ENCODE measurements at regions not wholly inside any gene's neighbourhood (a gene's known extent, or its start where the extent isn't known, plus 50 kb on each side); places are given as distances from the start of the nearest gene placed in this dataset.
"Not testable (repeated sequence)": the region's sequence is repeated elsewhere in the genome, so short reads cannot be mapped to it uniquely, and the experiment has no call there.

- Histone ChIP-seq H3K9me3 (ENCODE audit: control insufficient read depth in 1 of 2, low read length in 2 of 2) (no peaks in the 10 kb centered on the region), H3K4me1 (ENCODE audit: control insufficient read depth in 1 of 2, insufficient read depth in 2 of 2, low read length in 2 of 2) (no peaks in the 10 kb centered on the region), H3K27ac (ENCODE audit: low read depth, low read length) (no peak overlapping the region), H3K9ac (ENCODE audit: low read depth in 1 of 2, low read length in 2 of 2) (no peak overlapping the region), H3K36me3 (ENCODE audit: control insufficient read depth in 1 of 2, insufficient read depth in 2 of 2, low read length in 2 of 2) (no peaks in the 10 kb centered on the region), H3K4me3 (ENCODE audit: low read depth in 1 of 2, low read length in 2 of 2) (no peak overlapping the region), H3K27me3 (ENCODE audit: control insufficient read depth in 1 of 2, insufficient read depth in 2 of 2, low read length in 2 of 2) (no peaks in the 10 kb centered on the region)
Observed at GRCh38 chr13:90305796-90306195, 1041.7 kb upstream of the MIR17HG start.

- no peaks in the 10 kb centered on the region for H3K4me1 ChIP-seq (ENCODE audit: control insufficient read depth in 1 of 2, insufficient read depth in 2 of 2, low read length in 2 of 2)
- no peaks in the 10 kb centered on the region for H3K9me3 ChIP-seq (ENCODE audit: control insufficient read depth in 1 of 2, low read length in 2 of 2)
- no peaks in the 10 kb centered on the region for H3K36me3 ChIP-seq (ENCODE audit: control insufficient read depth in 1 of 2, insufficient read depth in 2 of 2, low read length in 2 of 2)
- H3K9ac ChIP-seq (ENCODE audit: low read depth in 1 of 2, low read length in 2 of 2): no peak overlapping the region
- H3K4me3 ChIP-seq (ENCODE audit: low read depth in 1 of 2, low read length in 2 of 2): no peak overlapping the region
- H3K27ac ChIP-seq (ENCODE audit: low read depth, low read length): no peak overlapping the region
- no peaks in the 10 kb centered on the region for H3K27me3 ChIP-seq (ENCODE audit: control insufficient read depth in 1 of 2, insufficient read depth in 2 of 2, low read length in 2 of 2)
Observed at GRCh38 chr13:90307136-90307535, 1040.4 kb upstream of the MIR17HG start.

- Histone ChIP-seq H3K27me3 (ENCODE audit: control insufficient read depth in 1 of 2, insufficient read depth in 2 of 2, low read length in 2 of 2) (no peaks in the 10 kb centered on the region), H3K9ac (ENCODE audit: low read depth in 1 of 2, low read length in 2 of 2) (no peak overlapping the region), H3K4me3 (ENCODE audit: low read depth in 1 of 2, low read length in 2 of 2) (no peak overlapping the region), H3K36me3 (ENCODE audit: control insufficient read depth in 1 of 2, insufficient read depth in 2 of 2, low read length in 2 of 2) (no peaks in the 10 kb centered on the region), H3K4me1 (ENCODE audit: control insufficient read depth in 1 of 2, insufficient read depth in 2 of 2, low read length in 2 of 2) (no peaks in the 10 kb centered on the region), H3K27ac (ENCODE audit: low read depth, low read length) (no peak overlapping the region), H3K9me3 (ENCODE audit: control insufficient read depth in 1 of 2, low read length in 2 of 2) (no peaks in the 10 kb centered on the region)
Observed at GRCh38 chr13:90308249-90308648, 1039.2 kb upstream of the MIR17HG start.

- H3K4me1 ChIP-seq (ENCODE audit: control insufficient read depth in 1 of 2, insufficient read depth in 2 of 2, low read length in 2 of 2): no peaks in the 10 kb centered on the region
- H3K9me3 ChIP-seq (ENCODE audit: control insufficient read depth in 1 of 2, low read length in 2 of 2): no peaks in the 10 kb centered on the region
- H3K9ac ChIP-seq (ENCODE audit: low read depth in 1 of 2, low read length in 2 of 2): no peak overlapping the region
- H3K27me3 ChIP-seq (ENCODE audit: control insufficient read depth in 1 of 2, insufficient read depth in 2 of 2, low read length in 2 of 2): no peaks in the 10 kb centered on the region
- no peak overlapping the region for H3K27ac ChIP-seq (ENCODE audit: low read depth, low read length)
- no peak overlapping the region for H3K4me3 ChIP-seq (ENCODE audit: low read depth in 1 of 2, low read length in 2 of 2)
- H3K36me3 ChIP-seq (ENCODE audit: control insufficient read depth in 1 of 2, insufficient read depth in 2 of 2, low read length in 2 of 2): no peaks in the 10 kb centered on the region
Observed at GRCh38 chr13:90311929-90312328, 1035.6 kb upstream of the MIR17HG start.

GRCh38 chr13:90315061-90315460, 1032.4 kb upstream of the MIR17HG start:
- Histone ChIP-seq H3K27me3 (ENCODE audit: control insufficient read depth in 1 of 2, insufficient read depth in 2 of 2, low read length in 2 of 2) (no peaks in the 10 kb centered on the region), H3K4me1 (ENCODE audit: control insufficient read depth in 1 of 2, insufficient read depth in 2 of 2, low read length in 2 of 2) (no peaks in the 10 kb centered on the region), H3K4me3 (ENCODE audit: low read depth in 1 of 2, low read length in 2 of 2) (no peak overlapping the region), H3K9me3 (ENCODE audit: control insufficient read depth in 1 of 2, low read length in 2 of 2) (no peaks in the 10 kb centered on the region), H3K9ac (ENCODE audit: low read depth in 1 of 2, low read length in 2 of 2) (no peak overlapping the region), H3K36me3 (ENCODE audit: control insufficient read depth in 1 of 2, insufficient read depth in 2 of 2, low read length in 2 of 2) (no peaks in the 10 kb centered on the region), H3K27ac (ENCODE audit: low read depth, low read length) (no peak overlapping the region)

GRCh38 chr13:90320664-90321063, 1026.8 kb upstream of the MIR17HG start:
- H3K36me3 ChIP-seq (ENCODE audit: control insufficient read depth in 1 of 2, insufficient read depth in 2 of 2, low read length in 2 of 2): no peaks in the 10 kb centered on the region
- H3K4me1 ChIP-seq (ENCODE audit: control insufficient read depth in 1 of 2, insufficient read depth in 2 of 2, low read length in 2 of 2): no peaks in the 10 kb centered on the region
- no peaks in the 10 kb centered on the region for H3K27me3 ChIP-seq (ENCODE audit: control insufficient read depth in 1 of 2, insufficient read depth in 2 of 2, low read length in 2 of 2)
- H3K9me3 ChIP-seq (ENCODE audit: control insufficient read depth in 1 of 2, low read length in 2 of 2): no peaks in the 10 kb centered on the region
- no peak overlapping the region for H3K4me3 ChIP-seq (ENCODE audit: low read depth in 1 of 2, low read length in 2 of 2)
- no peak overlapping the region for H3K27ac ChIP-seq (ENCODE audit: low read depth, low read length)
- H3K9ac ChIP-seq (ENCODE audit: low read depth in 1 of 2, low read length in 2 of 2): no peak overlapping the region

- H3K9ac ChIP-seq (ENCODE audit: low read depth in 1 of 2, low read length in 2 of 2): no peak overlapping the region
Observed at GRCh38 chr13:90321281-90321931, 1026.1 kb upstream of the MIR17HG start.

GRCh38 chr13:90329641-90330040, 1017.8 kb upstream of the MIR17HG start:
- Histone ChIP-seq H3K9me3 (ENCODE audit: control insufficient read depth in 1 of 2, low read length in 2 of 2) (no peaks in the 10 kb centered on the region), H3K36me3 (ENCODE audit: control insufficient read depth in 1 of 2, insufficient read depth in 2 of 2, low read length in 2 of 2) (no peaks in the 10 kb centered on the region), H3K4me3 (ENCODE audit: low read depth in 1 of 2, low read length in 2 of 2) (no peak overlapping the region), H3K4me1 (ENCODE audit: control insufficient read depth in 1 of 2, insufficient read depth in 2 of 2, low read length in 2 of 2) (no peaks in the 10 kb centered on the region), H3K27me3 (ENCODE audit: control insufficient read depth in 1 of 2, insufficient read depth in 2 of 2, low read length in 2 of 2) (no peaks in the 10 kb centered on the region), H3K9ac (ENCODE audit: low read depth in 1 of 2, low read length in 2 of 2) (no peak overlapping the region), H3K27ac (ENCODE audit: low read depth, low read length) (no peak overlapping the region)

More at GRCh38 chr13:90321281-90321931, 1026.1 kb upstream of the MIR17HG start:
- Histone ChIP-seq H3K36me3 (ENCODE audit: control insufficient read depth in 1 of 2, insufficient read depth in 2 of 2, low read length in 2 of 2) (no peaks in the 10 kb centered on the region), H3K27me3 (ENCODE audit: control insufficient read depth in 1 of 2, insufficient read depth in 2 of 2, low read length in 2 of 2) (no peaks in the 10 kb centered on the region), H3K4me3 (ENCODE audit: low read depth in 1 of 2, low read length in 2 of 2) (no peak overlapping the region), H3K27ac (ENCODE audit: low read depth, low read length) (no peak overlapping the region), H3K4me1 (ENCODE audit: control insufficient read depth in 1 of 2, insufficient read depth in 2 of 2, low read length in 2 of 2) (no peaks in the 10 kb centered on the region), H3K9me3 (ENCODE audit: control insufficient read depth in 1 of 2, low read length in 2 of 2) (no peaks in the 10 kb centered on the region)

- no peaks in the 10 kb centered on the region for H3K27me3 ChIP-seq (ENCODE audit: control insufficient read depth in 1 of 2, insufficient read depth in 2 of 2, low read length in 2 of 2)
- H3K9ac ChIP-seq (ENCODE audit: low read depth in 1 of 2, low read length in 2 of 2): no peak overlapping the region
- H3K9me3 ChIP-seq (ENCODE audit: control insufficient read depth in 1 of 2, low read length in 2 of 2): no peaks in the 10 kb centered on the region
- H3K4me1 ChIP-seq (ENCODE audit: control insufficient read depth in 1 of 2, insufficient read depth in 2 of 2, low read length in 2 of 2): no peaks in the 10 kb centered on the region
- H3K36me3 ChIP-seq (ENCODE audit: control insufficient read depth in 1 of 2, insufficient read depth in 2 of 2, low read length in 2 of 2): no peaks in the 10 kb centered on the region
- H3K27ac ChIP-seq (ENCODE audit: low read depth, low read length): no peak overlapping the region
- H3K4me3 ChIP-seq (ENCODE audit: low read depth in 1 of 2, low read length in 2 of 2): no peak overlapping the region
Observed at GRCh38 chr13:90331974-90332373, 1015.5 kb upstream of the MIR17HG start.

GRCh38 chr13:90336507-90336906, 1011.0 kb upstream of the MIR17HG start:
- Histone ChIP-seq H3K9me3 (ENCODE audit: control insufficient read depth in 1 of 2, low read length in 2 of 2) (no peaks in the 10 kb centered on the region), H3K27ac (ENCODE audit: low read depth, low read length) (no peak overlapping the region), H3K27me3 (ENCODE audit: control insufficient read depth in 1 of 2, insufficient read depth in 2 of 2, low read length in 2 of 2) (no peaks in the 10 kb centered on the region), H3K9ac (ENCODE audit: low read depth in 1 of 2, low read length in 2 of 2) (no peak overlapping the region), H3K36me3 (ENCODE audit: control insufficient read depth in 1 of 2, insufficient read depth in 2 of 2, low read length in 2 of 2) (no peaks in the 10 kb centered on the region), H3K4me1 (ENCODE audit: control insufficient read depth in 1 of 2, insufficient read depth in 2 of 2, low read length in 2 of 2) (no peaks in the 10 kb centered on the region), H3K4me3 (ENCODE audit: low read depth in 1 of 2, low read length in 2 of 2) (no peak overlapping the region)

- H3K9ac ChIP-seq (ENCODE audit: low read depth in 1 of 2, low read length in 2 of 2); H3K36me3 ChIP-seq (ENCODE audit: control insufficient read depth in 1 of 2, insufficient read depth in 2 of 2, low read length in 2 of 2); H3K4me3 ChIP-seq (ENCODE audit: low read depth in 1 of 2, low read length in 2 of 2); H3K27ac ChIP-seq (ENCODE audit: low read depth, low read length); H3K4me1 ChIP-seq (ENCODE audit: control insufficient read depth in 1 of 2, insufficient read depth in 2 of 2, low read length in 2 of 2); H3K9me3 ChIP-seq (ENCODE audit: control insufficient read depth in 1 of 2, low read length in 2 of 2); H3K27me3 ChIP-seq (ENCODE audit: control insufficient read depth in 1 of 2, insufficient read depth in 2 of 2, low read length in 2 of 2): not testable (repeated sequence)
Observed at GRCh38 chr13:90341348-90341747, 1006.1 kb upstream of the MIR17HG start.
